Activated naive CD8-positive, alpha-beta T cell (primary cell): ENCODE measurements at regions not wholly inside any gene's neighbourhood (a gene's known extent, or its start where the extent isn't known, plus 50 kb on each side); places are given as distances from the start of the nearest gene placed in this dataset.

Experiments used
- H3K27ac Mint-ChIP-seq: one replicate; pipeline ENCODE4 v1.8.0; 2021; ENCODE audit warnings: mixed read lengths
- H3K27me3 Mint-ChIP-seq: one replicate; pipeline ENCODE4 v1.8.0; 2021; ENCODE audit warnings: mixed read lengths
- H3K36me3 Mint-ChIP-seq: one replicate; pipeline ENCODE4 v1.8.0; 2021; ENCODE audit warnings: mixed read lengths
- H3K4me1 Mint-ChIP-seq: one replicate; pipeline ENCODE4 v1.8.0; 2021; ENCODE audit warnings: low read depth, mixed read lengths
- H3K4me3 Mint-ChIP-seq: one replicate; pipeline ENCODE4 v1.8.0; 2021; ENCODE audit warnings: mild to moderate bottlenecking, mixed read lengths
- H3K9me3 Mint-ChIP-seq: one replicate; pipeline ENCODE4 v1.8.0; 2021; ENCODE audit warnings: low read depth, mixed read lengths

- H3K36me3 Mint-ChIP-seq, result no peaks in the 10 kb centered on the region
- H3K27ac Mint-ChIP-seq, result no peak overlapping the region
- no peaks in the 10 kb centered on the region for H3K4me1 Mint-ChIP-seq
- no peak overlapping the region for H3K4me3 Mint-ChIP-seq
- H3K27me3 Mint-ChIP-seq, result no peaks in the 10 kb centered on the region
- no peaks in the 10 kb centered on the region for H3K9me3 Mint-ChIP-seq
These were observed 605.2 kb downstream of the NR4A2 start for GRCh38 chr2:155727187-155727895.

- H3K9me3 Mint-ChIP-seq, result no peaks in the 10 kb centered on the region
- no peaks in the 10 kb centered on the region for H3K36me3 Mint-ChIP-seq
- no peaks in the 10 kb centered on the region for H3K4me1 Mint-ChIP-seq
- no peak overlapping the region for H3K4me3 Mint-ChIP-seq
- H3K27ac Mint-ChIP-seq, result no peak overlapping the region
- no peaks in the 10 kb centered on the region for H3K27me3 Mint-ChIP-seq
These were observed 610.2 kb downstream of the NR4A2 start for GRCh38 chr2:155722290-155722689.

GRCh38 chr2:155715705-155716104 lies 616.8 kb downstream of the NR4A2 start:
- H3K36me3 Mint-ChIP-seq, result no peaks in the 10 kb centered on the region

GRCh38 chr2:155714983-155715382 lies 617.5 kb downstream of the NR4A2 start:
- Mint-ChIP-seq H3K36me3 (no peaks in the 10 kb centered on the region), H3K27ac (no peak overlapping the region), H3K9me3 (no peaks in the 10 kb centered on the region), H3K27me3 (no peaks in the 10 kb centered on the region), H3K4me3 (no peak overlapping the region), H3K4me1 (no peaks in the 10 kb centered on the region)

More at GRCh38 chr2:155715705-155716104, 616.8 kb downstream of the NR4A2 start:
- Mint-ChIP-seq H3K27ac (no peak overlapping the region), H3K27me3 (no peaks in the 10 kb centered on the region), H3K9me3 (no peaks in the 10 kb centered on the region), H3K4me3 (no peak overlapping the region), H3K4me1 (no peaks in the 10 kb centered on the region)

GRCh38 chr2:155708071-155708470 lies 624.5 kb downstream of the NR4A2 start:
- no peaks in the 10 kb centered on the region for H3K36me3 Mint-ChIP-seq
- no peaks in the 10 kb centered on the region for H3K9me3 Mint-ChIP-seq
- H3K4me1 Mint-ChIP-seq, result no peaks in the 10 kb centered on the region
- H3K4me3 Mint-ChIP-seq, result no peak overlapping the region
- H3K27ac Mint-ChIP-seq, result no peak overlapping the region
- no peaks in the 10 kb centered on the region for H3K27me3 Mint-ChIP-seq

GRCh38 chr2:155703917-155704316 lies 628.6 kb downstream of the NR4A2 start:
- Mint-ChIP-seq H3K4me3 (no peak overlapping the region), H3K4me1 (no peaks in the 10 kb centered on the region), H3K27me3 (no peaks in the 10 kb centered on the region), H3K9me3 (no peaks in the 10 kb centered on the region), H3K27ac (no peak overlapping the region), H3K36me3 (no peaks in the 10 kb centered on the region)

GRCh38 chr2:155703048-155703447 lies 629.5 kb downstream of the NR4A2 start:
- Mint-ChIP-seq H3K4me1 (no peaks in the 10 kb centered on the region), H3K27me3 (no peaks in the 10 kb centered on the region), H3K36me3 (no peaks in the 10 kb centered on the region), H3K27ac (no peak overlapping the region), H3K9me3 (no peaks in the 10 kb centered on the region), H3K4me3 (no peak overlapping the region)

GRCh38 chr2:155701721-155702120 lies 630.8 kb downstream of the NR4A2 start:
- Mint-ChIP-seq H3K27me3 (no peaks in the 10 kb centered on the region), H3K9me3 (no peaks in the 10 kb centered on the region), H3K36me3 (no peaks in the 10 kb centered on the region), H3K27ac (no peak overlapping the region), H3K4me3 (no peak overlapping the region), H3K4me1 (no peaks in the 10 kb centered on the region)

- no peaks in the 10 kb centered on the region for H3K4me1 Mint-ChIP-seq
- H3K4me3 Mint-ChIP-seq, result no peak overlapping the region
- H3K27me3 Mint-ChIP-seq, result peaks cover 1% of the 10 kb centered on the region
- H3K36me3 Mint-ChIP-seq, result no peaks in the 10 kb centered on the region
- H3K9me3 Mint-ChIP-seq, result no peaks in the 10 kb centered on the region
- no peak overlapping the region for H3K27ac Mint-ChIP-seq
These were observed 636.0 kb downstream of the NR4A2 start for GRCh38 chr2:155696571-155696970.

GRCh38 chr2:155695505-155695904 lies 637.0 kb downstream of the NR4A2 start:
- H3K27me3 Mint-ChIP-seq, result peaks cover 1% of the 10 kb centered on the region
- H3K4me3 Mint-ChIP-seq, result no peak overlapping the region
- H3K36me3 Mint-ChIP-seq, result no peaks in the 10 kb centered on the region
- no peaks in the 10 kb centered on the region for H3K9me3 Mint-ChIP-seq
- H3K27ac Mint-ChIP-seq, result no peak overlapping the region
- no peaks in the 10 kb centered on the region for H3K4me1 Mint-ChIP-seq

GRCh38 chr2:155692856-155693255 lies 639.7 kb downstream of the NR4A2 start:
- Mint-ChIP-seq H3K4me1 (no peaks in the 10 kb centered on the region), H3K9me3 (no peaks in the 10 kb centered on the region), H3K27ac (no peak overlapping the region), H3K36me3 (no peaks in the 10 kb centered on the region), H3K4me3 (no peak overlapping the region), H3K27me3 (peaks cover 1% of the 10 kb centered on the region)

- H3K4me1 Mint-ChIP-seq, result no peaks in the 10 kb centered on the region
- peaks cover 1% of the 10 kb centered on the region for H3K27me3 Mint-ChIP-seq
- no peak overlapping the region for H3K27ac Mint-ChIP-seq
- H3K4me3 Mint-ChIP-seq, result no peak overlapping the region
- no peaks in the 10 kb centered on the region for H3K9me3 Mint-ChIP-seq
- no peaks in the 10 kb centered on the region for H3K36me3 Mint-ChIP-seq
These were observed 640.4 kb downstream of the NR4A2 start for GRCh38 chr2:155692106-155692505.

- H3K9me3 Mint-ChIP-seq, result no peaks in the 10 kb centered on the region
- H3K27me3 Mint-ChIP-seq, result no peaks in the 10 kb centered on the region
- H3K4me3 Mint-ChIP-seq, result no peak overlapping the region
- H3K27ac Mint-ChIP-seq, result no peak overlapping the region
- no peaks in the 10 kb centered on the region for H3K4me1 Mint-ChIP-seq
- H3K36me3 Mint-ChIP-seq, result no peaks in the 10 kb centered on the region
These were observed 641.7 kb downstream of the NR4A2 start for GRCh38 chr2:155690785-155691184.

- H3K27me3 Mint-ChIP-seq, result no peaks in the 10 kb centered on the region
- H3K4me1 Mint-ChIP-seq, result no peaks in the 10 kb centered on the region
- no peak overlapping the region for H3K4me3 Mint-ChIP-seq
- no peak overlapping the region for H3K27ac Mint-ChIP-seq
- H3K36me3 Mint-ChIP-seq, result no peaks in the 10 kb centered on the region
- H3K9me3 Mint-ChIP-seq, result no peaks in the 10 kb centered on the region
These were observed 642.7 kb downstream of the NR4A2 start for GRCh38 chr2:155689791-155690190.

- Mint-ChIP-seq H3K9me3 (no peaks in the 10 kb centered on the region), H3K4me1 (no peaks in the 10 kb centered on the region), H3K4me3 (no peak overlapping the region), H3K27ac (no peak overlapping the region), H3K27me3 (no peaks in the 10 kb centered on the region), H3K36me3 (no peaks in the 10 kb centered on the region)
These were observed 645.3 kb downstream of the NR4A2 start for GRCh38 chr2:155687181-155687580.

- H3K36me3 Mint-ChIP-seq, result no peaks in the 10 kb centered on the region
- H3K9me3 Mint-ChIP-seq, result peaks cover 2% of the 10 kb centered on the region
- H3K4me1 Mint-ChIP-seq, result no peaks in the 10 kb centered on the region
- no peak overlapping the region for H3K27ac Mint-ChIP-seq
- H3K27me3 Mint-ChIP-seq, result no peaks in the 10 kb centered on the region
- no peak overlapping the region for H3K4me3 Mint-ChIP-seq
These were observed 652.9 kb downstream of the NR4A2 start for GRCh38 chr2:155679647-155680046.
